HG02610 (cell line): ENCODE measurements at regions not wholly inside any gene's neighbourhood (a gene's known extent, or its start where the extent isn't known, plus 50 kb on each side); places are given as distances from the start of the nearest gene placed in this dataset.
"Not testable (repeated sequence)": the region's sequence is repeated elsewhere in the genome, so short reads cannot be mapped to it uniquely, and the experiment has no call there.

Experiments
- ATAC-seq: cut with Tn5 transposase; IDR thresholded peaks from one replicate; pipeline ENCODE4 v1.9.1; 2021; ENCODE audit warnings: mild to moderate bottlenecking, moderate library complexity; ENCODE audit not compliant: unreplicated experiment

DNA sequence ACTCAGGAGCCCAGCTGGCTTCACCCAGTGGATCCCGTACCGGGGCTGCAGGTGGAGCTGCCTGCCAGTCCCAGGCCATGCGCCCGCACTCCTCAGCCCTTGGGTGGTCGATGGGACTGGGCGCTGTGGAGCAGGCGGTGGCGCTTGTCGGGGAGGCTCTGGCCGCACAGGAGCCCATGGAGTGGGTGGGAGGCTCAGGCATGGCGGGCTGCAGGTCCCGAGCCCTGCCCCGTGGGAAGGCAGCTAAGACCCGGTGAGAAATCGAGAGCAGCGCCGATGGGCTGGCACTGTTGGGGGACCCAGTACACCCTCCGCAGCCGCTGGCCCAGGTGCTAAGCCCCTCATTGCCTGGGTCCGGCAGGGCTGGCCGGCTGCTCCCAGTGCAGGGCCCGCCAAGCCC, 1205.6 kb downstream of the DIAPH3 start:
- not testable (repeated sequence) for ATAC-seq

DNA sequence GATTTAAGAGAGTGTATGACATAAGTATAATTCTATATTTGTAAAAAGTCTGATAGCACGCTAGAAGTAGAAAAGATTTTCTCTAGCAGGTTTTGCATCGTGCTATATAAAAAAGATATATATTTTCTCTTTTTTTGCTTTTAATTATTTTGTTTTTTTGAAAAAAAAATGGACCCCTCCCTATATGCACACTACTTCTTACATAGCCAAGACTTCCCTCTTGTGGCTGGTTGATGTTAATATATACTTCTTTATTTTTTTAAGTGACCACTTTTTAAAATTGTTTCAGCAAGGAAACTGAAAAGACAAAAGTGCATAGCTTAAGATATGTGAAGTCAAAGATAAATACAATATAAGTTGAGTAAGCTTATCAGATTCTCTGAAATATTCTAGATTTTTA, 1202.8 kb downstream of the DIAPH3 start:
- ATAC-seq = no peak

- ATAC-seq = no peak
Observed at GRCh38 chr13:58963321-58963720, 1200.4 kb downstream of the DIAPH3 start.

DNA sequence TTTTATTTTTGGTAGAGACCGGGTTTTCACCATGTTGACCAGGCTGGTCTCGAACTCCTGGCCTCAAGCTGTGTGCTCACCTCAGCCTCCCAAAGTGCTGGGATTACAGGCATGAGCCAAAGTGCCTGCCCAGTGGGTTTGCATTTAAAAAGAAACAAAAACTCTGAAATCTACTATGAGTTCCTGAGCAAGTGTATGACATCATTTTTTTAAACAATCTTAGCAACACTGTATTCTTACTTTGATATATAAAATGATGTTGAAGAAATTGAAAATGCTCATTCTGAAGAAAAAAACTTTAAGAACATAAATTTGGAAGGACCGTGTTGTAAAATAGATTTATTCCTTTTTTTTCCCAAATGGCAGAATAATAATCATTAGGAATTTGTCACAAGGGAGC, 1199.7 kb downstream of the DIAPH3 start:
- no peak for ATAC-seq

GRCh38 chr13:58977085-58977484, 1186.6 kb downstream of the DIAPH3 start:
- peak; percentile 62 for ATAC-seq

DNA sequence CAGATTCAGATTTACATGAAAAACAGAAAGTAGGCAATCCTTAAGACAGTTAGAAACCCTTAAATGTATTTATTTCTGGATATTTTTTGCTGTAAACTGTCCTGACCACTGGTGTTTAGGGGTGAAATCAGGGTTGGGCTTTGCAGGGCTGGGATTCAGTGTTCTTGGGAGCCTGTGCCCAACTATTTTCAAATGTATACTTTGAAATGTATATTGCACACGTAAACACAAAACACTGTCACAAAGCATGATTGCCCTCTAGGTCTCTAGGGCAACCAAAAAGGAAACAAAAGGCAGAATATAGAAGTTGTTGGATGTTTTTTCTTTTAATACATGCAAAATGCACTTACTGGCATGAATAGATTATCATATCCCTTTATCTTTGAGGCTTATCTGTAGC, 1185.4 kb downstream of the DIAPH3 start:
- no peak for ATAC-seq

DNA sequence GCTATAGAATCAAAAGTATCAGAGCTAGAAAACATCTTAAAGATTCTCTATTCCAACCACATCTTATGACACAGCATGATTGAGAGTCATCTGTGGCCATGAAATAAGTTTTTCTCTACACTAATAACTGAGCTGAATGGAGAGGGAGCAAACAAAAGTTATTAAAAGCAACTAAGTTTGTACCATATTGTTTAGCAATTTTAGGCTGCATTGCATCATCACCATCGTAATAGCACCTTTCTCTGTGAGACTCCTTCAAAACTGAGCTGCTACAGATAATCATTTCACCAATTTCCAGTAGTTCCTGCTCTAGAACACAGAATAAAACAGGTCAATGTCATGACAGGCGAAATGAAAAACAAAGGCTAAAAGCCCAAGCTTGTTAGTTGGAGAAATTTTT, 1183.9 kb downstream of the DIAPH3 start:
- ATAC-seq = no peak

DNA sequence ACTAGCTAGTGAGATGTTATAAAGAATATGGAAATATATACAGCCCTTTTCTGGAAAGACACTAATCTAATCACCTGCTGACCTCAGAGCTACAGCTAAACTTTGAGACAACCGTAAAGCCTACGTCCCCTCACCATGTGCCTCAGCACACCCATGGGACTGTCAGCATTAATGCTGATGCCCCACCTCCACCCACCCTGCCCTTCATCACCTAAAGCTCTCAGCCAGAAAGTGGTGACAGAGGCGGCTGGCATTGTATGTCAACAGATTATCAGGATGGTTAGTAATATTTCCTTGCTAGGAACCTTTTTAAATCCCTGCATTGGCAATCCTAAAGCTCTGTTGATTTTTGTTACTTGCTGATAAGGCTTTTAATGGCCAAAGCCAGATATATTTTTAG, 1177.9 kb downstream of the DIAPH3 start:
- no peak for ATAC-seq

DNA sequence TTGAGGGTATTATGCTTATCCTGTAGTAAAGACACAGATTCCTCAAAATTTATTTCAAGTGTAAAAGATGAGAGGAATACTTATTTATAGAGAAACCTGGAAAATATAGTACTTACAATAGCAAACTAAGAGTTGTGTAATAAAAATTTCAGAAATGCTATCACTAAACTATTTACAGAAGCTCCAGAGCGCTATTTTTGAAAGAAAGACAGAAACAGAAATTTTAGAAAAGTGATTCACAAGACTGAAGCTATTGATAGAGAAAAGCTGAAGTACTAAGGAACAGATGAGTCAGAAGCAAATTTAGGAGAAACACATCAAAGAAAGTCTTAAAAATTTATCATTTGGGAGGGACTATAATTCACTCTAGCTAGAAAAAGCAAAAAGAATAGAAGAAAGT, 1174.2 kb downstream of the DIAPH3 start:
- no peak for ATAC-seq

DNA sequence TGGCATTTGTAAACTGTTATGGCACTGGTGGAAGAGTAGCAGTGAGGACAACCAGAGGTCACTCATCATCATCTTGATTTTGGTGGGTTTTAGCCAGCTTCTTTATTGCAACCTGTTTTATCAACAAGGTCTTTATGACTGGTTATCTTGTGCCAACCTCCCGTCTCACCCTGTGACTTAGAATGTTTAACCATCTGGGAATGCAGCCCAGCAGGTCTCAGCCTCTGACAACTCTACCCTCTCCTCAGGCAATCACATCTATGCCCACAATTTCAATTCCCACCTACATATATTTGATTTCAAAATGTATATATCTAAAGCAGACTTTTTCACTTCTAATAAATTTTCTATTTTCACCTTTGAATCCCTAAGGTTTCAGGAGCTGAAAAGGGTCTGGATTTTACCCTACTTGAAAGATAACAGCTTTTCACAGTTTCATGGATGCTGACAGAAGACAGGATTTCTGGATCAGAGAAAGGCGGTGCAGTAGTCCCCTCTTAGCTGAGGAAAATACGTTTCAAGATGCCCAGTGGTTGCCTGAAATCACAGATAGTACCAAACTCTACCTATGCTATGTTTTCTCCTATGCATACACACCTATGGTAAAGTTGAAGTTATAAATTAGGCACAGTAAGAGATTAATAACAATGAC, 1171.8 kb downstream of the DIAPH3 start:
- ATAC-seq = peak; percentile 25

GRCh38 chr13:58992478-58993042, 1171.2 kb downstream of the DIAPH3 start:
- ATAC-seq = peak; percentile 91

DNA sequence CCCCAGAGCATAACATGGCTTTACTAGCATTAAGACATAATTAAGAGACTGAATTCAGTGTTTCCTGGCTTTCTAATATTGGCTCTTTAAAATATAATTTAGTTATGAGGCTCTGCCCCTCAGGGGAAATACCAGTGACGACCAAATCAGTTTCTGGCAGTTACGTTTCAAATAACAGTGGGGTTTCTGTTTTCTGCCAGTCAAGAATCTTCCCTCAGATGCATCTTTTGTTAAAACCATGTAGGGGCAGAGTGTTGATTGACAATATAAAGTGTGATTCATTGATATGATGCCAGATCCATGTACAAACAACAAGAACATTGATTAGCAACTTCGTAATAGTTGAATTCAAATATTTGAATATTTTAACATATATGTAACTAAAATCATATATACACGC, 1169.7 kb downstream of the DIAPH3 start:
- no peak for ATAC-seq

DNA sequence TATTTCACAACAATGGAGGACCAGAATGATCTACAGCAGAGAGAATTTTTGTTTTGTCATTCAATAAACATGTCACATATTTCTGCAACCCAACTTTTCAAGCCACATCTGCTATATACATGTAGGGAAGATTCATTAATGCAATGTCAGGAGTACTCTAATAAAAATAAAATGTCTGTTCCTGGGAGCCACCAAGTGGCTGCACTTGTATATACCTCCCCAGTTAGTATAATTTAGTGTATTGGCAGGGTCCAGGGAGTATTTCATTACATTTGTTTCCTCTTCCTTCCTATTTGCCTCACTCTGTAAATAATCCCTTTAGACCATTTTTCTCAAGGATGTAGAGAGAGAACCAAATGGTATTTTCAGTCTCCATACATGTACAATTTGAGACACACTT, 1169.0 kb downstream of the DIAPH3 start:
- no peak for ATAC-seq

GRCh38 chr13:58998716-58999115, 1165.0 kb downstream of the DIAPH3 start:
- no peak for ATAC-seq

GRCh38 chr13:58999851-59000250, 1163.9 kb downstream of the DIAPH3 start:
- ATAC-seq = no peak

DNA sequence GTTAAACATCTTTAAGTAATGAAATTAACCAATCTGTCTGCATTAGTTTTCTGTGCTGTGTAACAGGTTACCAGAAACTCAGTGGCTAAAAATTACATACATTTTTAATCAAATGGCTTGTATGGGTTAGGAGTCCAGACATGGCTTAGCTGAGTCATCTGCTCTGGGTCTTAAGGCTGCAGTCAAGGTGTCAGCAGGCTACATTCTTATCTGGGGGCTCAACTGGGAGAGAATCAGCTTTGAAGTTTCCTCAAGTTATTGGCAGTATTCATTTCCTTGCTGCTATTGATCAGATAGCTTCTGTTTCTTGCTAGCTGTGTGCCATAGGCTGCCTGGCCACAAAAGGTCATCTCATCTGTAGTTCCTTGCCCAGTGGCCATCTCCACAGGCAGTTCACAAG, 1163.0 kb downstream of the DIAPH3 start:
- ATAC-seq = no peak

DNA sequence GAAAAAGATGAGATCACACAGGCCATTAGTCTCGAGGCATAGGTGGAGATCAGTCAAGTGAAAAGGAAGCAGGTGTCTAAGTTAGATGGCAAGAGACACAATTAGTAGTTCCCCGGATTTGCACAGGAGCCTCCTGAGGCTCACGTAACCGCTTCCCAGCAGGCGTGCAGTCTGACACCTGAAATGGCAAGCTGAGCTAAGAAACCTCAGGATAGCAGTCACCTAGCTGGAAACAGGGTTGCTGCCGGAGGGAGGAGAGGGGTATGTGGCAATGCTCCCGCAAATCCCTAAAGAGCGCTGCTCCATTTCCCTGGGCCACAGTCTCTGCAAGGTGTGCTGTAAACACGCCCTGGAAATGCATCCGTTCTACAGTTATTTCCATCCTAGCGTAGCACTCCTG, 1151.0 kb downstream of the DIAPH3 start:
- ATAC-seq = no peak

DNA sequence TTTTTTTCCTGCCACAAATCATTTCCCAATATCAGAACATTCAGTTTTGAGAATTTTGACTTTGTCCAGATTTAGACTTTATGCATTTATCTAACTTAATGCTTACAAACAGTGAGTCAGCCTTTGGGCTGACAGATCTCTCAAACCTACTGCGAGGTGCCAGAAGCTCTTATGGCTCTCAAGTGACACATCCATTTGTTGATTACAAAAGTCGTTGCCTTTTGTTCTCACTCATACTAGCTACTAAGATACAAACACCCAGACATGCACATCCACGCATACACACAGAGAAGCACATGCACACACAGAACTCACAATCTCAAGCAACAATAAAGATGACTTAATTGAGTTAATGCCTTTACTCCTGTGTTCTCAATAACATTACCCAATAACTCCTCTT, 1147.5 kb downstream of the DIAPH3 start:
- no peak for ATAC-seq

DNA sequence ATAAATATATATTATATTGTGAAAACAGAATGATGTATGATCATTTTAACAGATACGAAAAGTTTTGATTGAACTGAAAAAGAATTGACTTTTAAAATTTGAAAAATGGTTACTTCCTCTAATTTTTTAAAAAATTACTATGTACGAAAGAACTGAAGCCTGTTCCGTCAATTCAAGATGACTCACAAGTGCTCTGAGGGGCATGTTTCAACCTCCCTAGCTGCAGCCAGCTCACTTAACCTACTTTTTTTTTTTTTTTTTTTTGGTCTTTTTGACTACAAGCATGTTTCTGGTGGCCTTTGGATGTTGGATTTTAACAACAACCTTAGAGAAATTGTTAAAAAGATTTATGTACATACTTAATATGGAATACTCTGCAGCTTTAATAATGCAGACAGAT, 1139.3 kb downstream of the DIAPH3 start:
- ATAC-seq = no peak

- no peak for ATAC-seq
Observed at GRCh38 chr13:59034198-59034597, 1129.5 kb downstream of the DIAPH3 start.

- no peak for ATAC-seq
Observed at GRCh38 chr13:59038824-59039223, 1124.9 kb downstream of the DIAPH3 start.

GRCh38 chr13:59043016-59043415, 1120.7 kb downstream of the DIAPH3 start:
- ATAC-seq = no peak

GRCh38 chr13:59047546-59047945, 1116.2 kb downstream of the DIAPH3 start:
- no peak for ATAC-seq
